Colonic mucosa (tissue), 4 donors: ENCODE measurements at regions not wholly inside any gene's neighbourhood (a gene's known extent, or its start where the extent isn't known, plus 50 kb on each side); places are given as distances from the start of the nearest gene placed in this dataset.

Experiments used
- DNase-seq: peaks from one replicate; pipeline ENCODE4 v3.0.0-alpha.2; 2020
- H3K27ac ChIP-seq: fragments of 200-600 bp; one replicate; pipeline ENCODE4 v1.8.0; 2021
- H3K27me3 ChIP-seq: fragments of 200-600 bp; one replicate; pipeline ENCODE4 v1.8.0; 2021
- H3K36me3 ChIP-seq: fragments of 200-600 bp; one replicate; pipeline ENCODE4 v1.8.0; 2021
- H3K4me1 ChIP-seq: fragments of 200-600 bp; one replicate; pipeline ENCODE4 v1.8.0; 2021; ENCODE audit warnings: mild to moderate bottlenecking
- H3K4me3 ChIP-seq: fragments of 200-600 bp; one replicate; pipeline ENCODE4 v1.8.0; 2021
- H3K9ac ChIP-seq, 2 donors: one replicate each; pipeline ENCODE4 v1.7.0; 2013; ENCODE audit warnings: control low read depth in 2 of 2, low read depth in 2 of 2, low read length in 2 of 2
- H3K9me3 ChIP-seq: fragments of 200-600 bp; one replicate; pipeline ENCODE4 v1.8.0; 2021
- intact Hi-C: fragments of 100-400 bp; cut with DNase I; formaldehyde crosslinking; loops from one replicate; pipeline ENCODE4 v1.14.1; 2022
- TF ChIP-seq, protein P1 (sequence below): fragments of 200-600 bp; IDR thresholded peaks from one replicate; pipeline ENCODE4 v1.8.0; 2022; ENCODE audit warnings: antibody characterized with exemption, mild to moderate bottlenecking
- donor health status: healthy.
- donor health status: DM: no; HTN: no; CAD: no.
- donor health status: DM: no; HTN: no; CAD: no.

DNA sequence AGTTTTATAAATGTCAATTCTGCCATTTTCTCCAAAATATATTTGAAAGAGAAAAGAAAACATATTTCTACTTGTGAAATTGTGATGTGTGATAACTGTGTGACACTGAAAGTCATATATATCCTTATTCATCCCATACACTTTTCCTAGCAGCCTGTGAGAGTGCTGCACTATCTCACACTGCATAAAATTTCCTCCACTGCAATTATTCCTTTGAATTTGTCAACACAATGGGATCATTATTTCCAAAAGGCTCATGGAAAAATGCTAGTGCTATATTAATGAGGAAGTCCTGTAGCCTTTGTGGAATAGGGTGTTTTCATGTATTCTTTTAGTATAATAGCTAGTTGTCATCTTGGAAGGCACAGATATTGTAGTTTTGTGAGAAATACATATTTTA lies 504.1 kb downstream of the RPL10L start:
- no peak for DNase-seq
- Histone ChIP-seq H3K4me3 (no peak overlapping the region), H3K27me3 (no peaks in the 10 kb centered on the region), H3K27ac (no peak overlapping the region), H3K9me3 (no peaks in the 10 kb centered on the region), H3K36me3 (no peaks in the 10 kb centered on the region), H3K4me1 (no peaks in the 10 kb centered on the region), H3K9ac (no peak overlapping the region)
- intact Hi-C loops = no loop called here
- TF ChIP-seq, protein P1, sequence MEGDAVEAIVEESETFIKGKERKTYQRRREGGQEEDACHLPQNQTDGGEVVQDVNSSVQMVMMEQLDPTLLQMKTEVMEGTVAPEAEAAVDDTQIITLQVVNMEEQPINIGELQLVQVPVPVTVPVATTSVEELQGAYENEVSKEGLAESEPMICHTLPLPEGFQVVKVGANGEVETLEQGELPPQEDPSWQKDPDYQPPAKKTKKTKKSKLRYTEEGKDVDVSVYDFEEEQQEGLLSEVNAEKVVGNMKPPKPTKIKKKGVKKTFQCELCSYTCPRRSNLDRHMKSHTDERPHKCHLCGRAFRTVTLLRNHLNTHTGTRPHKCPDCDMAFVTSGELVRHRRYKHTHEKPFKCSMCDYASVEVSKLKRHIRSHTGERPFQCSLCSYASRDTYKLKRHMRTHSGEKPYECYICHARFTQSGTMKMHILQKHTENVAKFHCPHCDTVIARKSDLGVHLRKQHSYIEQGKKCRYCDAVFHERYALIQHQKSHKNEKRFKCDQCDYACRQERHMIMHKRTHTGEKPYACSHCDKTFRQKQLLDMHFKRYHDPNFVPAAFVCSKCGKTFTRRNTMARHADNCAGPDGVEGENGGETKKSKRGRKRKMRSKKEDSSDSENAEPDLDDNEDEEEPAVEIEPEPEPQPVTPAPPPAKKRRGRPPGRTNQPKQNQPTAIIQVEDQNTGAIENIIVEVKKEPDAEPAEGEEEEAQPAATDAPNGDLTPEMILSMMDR = no peak

DNA sequence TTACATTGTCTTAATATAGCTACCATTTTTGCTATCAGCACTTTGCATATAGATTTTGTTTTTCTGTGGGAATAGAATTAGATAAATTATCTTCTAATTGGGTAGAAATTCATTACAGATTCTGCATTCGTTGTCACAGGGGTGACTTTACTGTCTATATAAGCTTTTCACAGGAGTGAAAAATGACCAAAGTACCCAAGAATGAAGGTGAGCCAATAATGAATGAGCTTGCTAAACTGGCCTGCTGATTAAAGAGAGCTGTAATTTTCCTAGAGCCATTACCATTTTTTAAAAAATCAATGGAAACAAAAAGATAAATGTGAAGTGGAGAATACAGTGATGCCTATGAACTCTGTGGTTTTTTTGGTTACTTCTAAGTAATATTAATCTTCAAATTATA lies 504.6 kb downstream of the RPL10L start:
- DNase-seq = no peak
- Histone ChIP-seq H3K27me3 (no peaks in the 10 kb centered on the region), H3K4me1 (no peaks in the 10 kb centered on the region), H3K4me3 (no peak overlapping the region), H3K36me3 (no peaks in the 10 kb centered on the region), H3K9me3 (no peaks in the 10 kb centered on the region), H3K27ac (no peak overlapping the region), H3K9ac (no peak overlapping the region)
- TF ChIP-seq, protein P1 = no peak
- intact Hi-C loops = no loop called here

DNA sequence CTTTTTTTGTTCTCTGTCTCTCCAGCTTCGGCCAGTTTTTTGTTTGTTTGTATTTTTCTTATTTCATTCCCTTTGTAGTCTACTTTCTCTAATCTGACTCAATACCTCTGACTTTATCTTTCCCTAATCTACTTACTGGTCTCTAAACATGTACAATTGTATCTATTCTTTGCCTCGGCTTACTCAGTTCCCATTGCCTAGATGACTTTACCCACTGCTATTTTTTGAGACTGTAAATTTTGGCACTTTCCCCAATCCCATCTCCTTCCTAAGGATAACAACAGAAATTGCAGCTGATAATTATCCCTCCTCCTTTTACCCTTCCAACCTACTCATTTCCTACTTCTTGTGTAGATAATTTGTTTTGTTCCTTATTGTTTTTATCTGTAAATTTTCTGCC lies 511.1 kb downstream of the RPL10L start:
- H3K9ac ChIP-seq = no peak overlapping the region
- H3K9me3 ChIP-seq = no peaks in the 10 kb centered on the region
- intact Hi-C loops = no loop called here
- H3K4me3 ChIP-seq = no peak overlapping the region
- H3K36me3 ChIP-seq = no peaks in the 10 kb centered on the region
- no peaks in the 10 kb centered on the region for H3K27me3 ChIP-seq
- no peaks in the 10 kb centered on the region for H3K4me1 ChIP-seq
- no peak overlapping the region for H3K27ac ChIP-seq
- DNase-seq = no peak
- TF ChIP-seq, protein P1 = no peak

DNA sequence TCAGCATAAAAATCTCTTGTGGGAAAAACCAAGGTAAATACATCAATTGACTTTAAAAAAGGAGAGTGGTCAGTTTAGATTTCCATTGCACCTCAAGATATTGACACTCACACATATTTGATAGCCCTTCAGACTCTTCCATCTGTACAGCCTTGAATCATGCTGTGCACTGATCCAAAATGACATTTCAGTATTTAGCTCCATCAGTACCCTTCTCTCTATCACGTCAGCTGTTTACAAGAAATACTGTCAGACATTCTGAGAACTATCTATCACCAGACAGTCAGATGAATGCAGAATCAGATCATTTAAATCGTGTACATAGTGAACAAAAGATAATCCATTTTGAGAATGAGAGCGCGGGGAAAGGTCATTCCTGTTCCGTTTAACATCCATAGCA lies 511.9 kb downstream of the RPL10L start:
- Histone ChIP-seq H3K27ac (no peak overlapping the region), H3K27me3 (no peaks in the 10 kb centered on the region), H3K36me3 (no peaks in the 10 kb centered on the region), H3K4me3 (no peak overlapping the region), H3K9me3 (no peaks in the 10 kb centered on the region), H3K9ac (no peak overlapping the region), H3K4me1 (no peaks in the 10 kb centered on the region)
- DNase-seq = no peak
- intact Hi-C loops = no loop called here
- TF ChIP-seq, protein P1 = no peak

DNA sequence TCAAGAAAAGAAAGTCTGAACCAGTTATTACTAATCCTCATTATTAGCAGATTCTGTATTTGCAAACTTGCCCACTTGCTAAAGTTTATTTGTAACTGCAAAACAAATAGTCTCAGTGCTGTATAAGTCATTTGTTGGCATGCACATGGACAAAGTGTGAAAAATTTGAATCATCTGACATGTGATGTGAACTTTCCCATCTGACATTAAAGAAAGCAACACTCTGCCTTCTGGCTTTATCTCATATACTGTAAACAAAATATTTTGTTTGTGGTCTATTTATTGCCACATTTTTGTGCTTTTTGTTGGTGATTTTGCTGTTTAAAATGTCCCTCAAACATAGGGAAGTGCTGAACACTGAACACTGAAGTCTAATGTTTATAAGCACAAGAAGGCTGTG lies 513.8 kb downstream of the RPL10L start:
- no peak for DNase-seq
- no peak overlapping the region for H3K27ac ChIP-seq
- no peaks in the 10 kb centered on the region for H3K4me1 ChIP-seq
- no peaks in the 10 kb centered on the region for H3K36me3 ChIP-seq
- H3K4me3 ChIP-seq = no peak overlapping the region
- H3K9me3 ChIP-seq = no peaks in the 10 kb centered on the region
- no peak overlapping the region for H3K9ac ChIP-seq
- no peaks in the 10 kb centered on the region for H3K27me3 ChIP-seq
- intact Hi-C loops = no loop called here
- TF ChIP-seq, protein P1 = no peak

DNA sequence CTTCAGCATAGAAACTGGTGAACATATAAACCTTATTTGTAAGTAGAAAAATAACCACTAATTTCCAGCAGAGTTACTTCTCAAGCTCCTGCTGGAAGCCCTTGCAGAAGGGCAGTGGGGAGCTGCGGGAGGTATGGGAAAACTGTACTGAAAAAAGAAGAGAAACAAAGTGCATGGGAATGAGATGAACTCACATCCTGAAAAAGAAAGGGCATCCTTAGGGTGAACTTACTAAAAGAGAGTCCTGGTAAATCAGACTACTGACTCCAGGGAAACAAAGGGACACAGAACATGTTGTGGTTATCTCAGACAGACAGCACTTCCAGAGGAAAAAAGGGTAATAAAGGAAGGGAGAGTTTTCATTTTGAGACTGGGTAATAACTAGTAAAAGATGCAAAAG lies 515.1 kb downstream of the RPL10L start:
- no peak overlapping the region for H3K9ac ChIP-seq
- H3K27me3 ChIP-seq = no peaks in the 10 kb centered on the region
- TF ChIP-seq, protein P1 = no peak
- H3K4me1 ChIP-seq = no peaks in the 10 kb centered on the region
- no peak for DNase-seq
- intact Hi-C loops = no loop called here
- H3K4me3 ChIP-seq = no peak overlapping the region
- no peak overlapping the region for H3K27ac ChIP-seq
- H3K36me3 ChIP-seq = no peaks in the 10 kb centered on the region
- no peaks in the 10 kb centered on the region for H3K9me3 ChIP-seq
